ENCODE measurements at regions not wholly inside any gene's neighbourhood (a gene's known extent, or its start where the extent isn't known, plus 50 kb on each side); places are given as distances from the start of the nearest gene placed in this dataset.

DNA sequence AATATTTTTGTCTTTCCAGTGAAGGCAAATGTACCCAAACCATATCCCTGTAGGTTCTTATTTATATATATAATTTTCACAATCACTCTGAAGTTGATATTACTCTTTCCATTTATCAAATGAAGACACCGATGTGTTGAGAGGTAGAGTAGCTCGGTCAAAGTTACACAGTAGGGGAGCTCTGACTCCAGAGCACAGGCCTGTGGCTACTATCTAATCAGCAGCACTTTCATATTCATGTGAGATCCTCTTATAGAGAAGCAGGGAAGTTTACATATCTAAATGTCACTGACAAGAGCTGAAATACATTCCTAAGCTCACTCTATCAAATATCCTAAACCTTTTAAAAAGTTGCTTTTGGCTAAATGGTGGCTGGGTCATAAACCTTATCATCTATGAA lies 241.1 kb upstream of the B3GALT2 start:
- TF ChIP-seq, protein P1, sequence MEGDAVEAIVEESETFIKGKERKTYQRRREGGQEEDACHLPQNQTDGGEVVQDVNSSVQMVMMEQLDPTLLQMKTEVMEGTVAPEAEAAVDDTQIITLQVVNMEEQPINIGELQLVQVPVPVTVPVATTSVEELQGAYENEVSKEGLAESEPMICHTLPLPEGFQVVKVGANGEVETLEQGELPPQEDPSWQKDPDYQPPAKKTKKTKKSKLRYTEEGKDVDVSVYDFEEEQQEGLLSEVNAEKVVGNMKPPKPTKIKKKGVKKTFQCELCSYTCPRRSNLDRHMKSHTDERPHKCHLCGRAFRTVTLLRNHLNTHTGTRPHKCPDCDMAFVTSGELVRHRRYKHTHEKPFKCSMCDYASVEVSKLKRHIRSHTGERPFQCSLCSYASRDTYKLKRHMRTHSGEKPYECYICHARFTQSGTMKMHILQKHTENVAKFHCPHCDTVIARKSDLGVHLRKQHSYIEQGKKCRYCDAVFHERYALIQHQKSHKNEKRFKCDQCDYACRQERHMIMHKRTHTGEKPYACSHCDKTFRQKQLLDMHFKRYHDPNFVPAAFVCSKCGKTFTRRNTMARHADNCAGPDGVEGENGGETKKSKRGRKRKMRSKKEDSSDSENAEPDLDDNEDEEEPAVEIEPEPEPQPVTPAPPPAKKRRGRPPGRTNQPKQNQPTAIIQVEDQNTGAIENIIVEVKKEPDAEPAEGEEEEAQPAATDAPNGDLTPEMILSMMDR (IDR thresholded peaks at IDR 0.05; ENCODE audit: poor library complexity, severe bottlenecking): no peak
- no peaks in the 10 kb centered on the region for H3K27me3 ChIP-seq (ENCODE audit: insufficient read depth, poor library complexity, severe bottlenecking)
- H3K4me3 ChIP-seq (ENCODE audit: severe bottlenecking): no peak overlapping the region
- DNase-seq (ENCODE audit: low spot score): no peak
- no peak overlapping the region for H3K27ac ChIP-seq (ENCODE audit: poor library complexity, severe bottlenecking)
- H3K4me1 ChIP-seq (ENCODE audit: insufficient read depth, poor library complexity, severe bottlenecking): no peaks in the 10 kb centered on the region
- ATAC-seq (ENCODE audit: low read depth): no peak
- H3K36me3 ChIP-seq (ENCODE audit: low read depth): no peaks in the 10 kb centered on the region
- H3K9me3 ChIP-seq (ENCODE audit: severe bottlenecking): no peaks in the 10 kb centered on the region

DNA sequence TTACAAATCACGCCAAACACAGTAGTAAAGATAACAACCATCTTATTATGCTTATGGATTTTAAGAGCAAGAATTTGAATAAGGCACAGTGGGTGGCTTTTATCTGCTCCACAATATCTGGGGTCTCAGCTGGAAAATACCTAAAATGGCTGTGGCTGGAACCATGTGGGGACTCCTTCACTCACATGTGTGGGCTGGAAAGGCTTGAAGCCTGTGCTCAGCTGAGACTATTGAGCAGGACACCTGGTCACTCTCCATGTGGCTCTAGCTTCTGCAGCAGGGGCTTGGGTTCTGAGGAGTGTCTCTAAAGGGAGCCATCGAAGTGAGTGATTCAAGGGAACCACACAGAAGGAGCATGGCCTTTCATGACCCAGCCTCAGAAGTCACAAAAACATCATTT lies 239.6 kb upstream of the B3GALT2 start:
- no peaks in the 10 kb centered on the region for H3K27me3 ChIP-seq (ENCODE audit: insufficient read depth, poor library complexity, severe bottlenecking)
- no peak for ATAC-seq (ENCODE audit: low read depth)
- TF ChIP-seq, protein P1 (IDR thresholded peaks at IDR 0.05; ENCODE audit: poor library complexity, severe bottlenecking): no peak

DNA sequence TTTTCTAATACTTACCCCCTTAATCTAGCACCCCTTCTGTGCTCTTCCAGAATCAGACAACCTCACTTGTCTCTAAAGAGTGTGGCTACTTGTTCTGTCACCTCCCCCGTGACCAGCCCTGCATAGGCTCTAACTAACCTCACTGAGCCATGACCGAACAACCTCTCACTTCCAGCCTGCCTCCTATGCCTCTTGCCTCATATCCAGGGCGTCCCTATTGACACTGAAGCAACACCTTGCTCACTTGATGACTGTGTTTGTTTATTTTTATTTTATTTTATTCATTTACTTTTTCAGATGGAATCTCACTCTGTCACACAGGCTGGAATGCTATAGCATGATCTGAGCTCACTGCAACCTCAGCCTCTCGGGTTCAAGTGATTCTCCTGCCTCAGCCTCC lies 235.1 kb upstream of the B3GALT2 start:
- H3K4me3 ChIP-seq (ENCODE audit: severe bottlenecking): no peak overlapping the region
- ATAC-seq (ENCODE audit: low read depth) (no peak), DNase-seq (ENCODE audit: low spot score) (no peak)
- no peaks in the 10 kb centered on the region for H3K9me3 ChIP-seq (ENCODE audit: severe bottlenecking)
- no peaks in the 10 kb centered on the region for H3K4me1 ChIP-seq (ENCODE audit: insufficient read depth, poor library complexity, severe bottlenecking)
- TF ChIP-seq, protein P1 (IDR thresholded peaks at IDR 0.05; ENCODE audit: poor library complexity, severe bottlenecking): no peak
- H3K27me3 ChIP-seq (ENCODE audit: insufficient read depth, poor library complexity, severe bottlenecking): no peaks in the 10 kb centered on the region
- H3K36me3 ChIP-seq (ENCODE audit: low read depth): no peaks in the 10 kb centered on the region
- no peak overlapping the region for H3K27ac ChIP-seq (ENCODE audit: poor library complexity, severe bottlenecking)

More for the DNA sequence above, 239.6 kb upstream of the B3GALT2 start:
- H3K4me3 ChIP-seq (ENCODE audit: severe bottlenecking): no peak overlapping the region
- DNase-seq (ENCODE audit: low spot score): no peak
- no peaks in the 10 kb centered on the region for H3K36me3 ChIP-seq (ENCODE audit: low read depth)
- no peak overlapping the region for H3K27ac ChIP-seq (ENCODE audit: poor library complexity, severe bottlenecking)
- H3K4me1 ChIP-seq (ENCODE audit: insufficient read depth, poor library complexity, severe bottlenecking): no peaks in the 10 kb centered on the region
- no peaks in the 10 kb centered on the region for H3K9me3 ChIP-seq (ENCODE audit: severe bottlenecking)

DNA sequence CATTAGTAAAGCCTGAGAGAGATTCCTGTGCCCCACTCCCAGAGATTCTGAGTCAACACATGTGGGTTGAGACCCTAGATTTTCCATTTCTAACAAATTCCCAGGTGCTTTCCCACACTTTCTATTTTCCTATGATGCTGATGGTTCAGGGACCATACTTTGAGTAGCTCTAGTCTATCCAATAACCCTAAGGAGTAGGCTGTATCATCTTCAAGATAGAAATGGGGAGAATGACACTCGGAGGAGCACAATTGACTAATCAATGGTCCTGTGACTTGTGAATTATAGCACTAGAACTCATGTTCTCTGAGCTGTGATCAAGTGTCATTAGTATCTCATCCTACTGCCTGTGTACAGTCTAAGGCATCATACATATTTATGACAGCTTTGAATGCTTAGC lies 232.9 kb upstream of the B3GALT2 start:
- no peak overlapping the region for H3K27ac ChIP-seq (ENCODE audit: poor library complexity, severe bottlenecking)

DNA sequence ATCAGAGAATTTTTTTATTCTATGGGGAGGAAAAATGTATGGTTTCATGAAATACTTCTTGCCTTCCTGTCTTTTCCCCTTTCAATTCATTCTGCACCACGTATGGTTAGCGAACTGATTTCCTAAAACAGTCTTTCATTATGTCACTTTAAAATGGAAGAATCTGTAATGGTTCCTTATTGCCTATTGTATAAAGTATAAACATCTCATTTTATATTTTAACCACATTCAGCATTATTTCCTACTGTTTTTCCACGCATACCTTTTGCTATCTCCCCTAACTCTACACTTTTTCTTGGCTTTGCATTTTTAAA lies 232.3 kb upstream of the B3GALT2 start:
- ATAC-seq (ENCODE audit: low read depth): no peak
- Histone ChIP-seq H3K4me1 (ENCODE audit: insufficient read depth, poor library complexity, severe bottlenecking) (no peaks in the 10 kb centered on the region), H3K4me3 (ENCODE audit: severe bottlenecking) (no peak overlapping the region)

More for the DNA sequence above, 232.9 kb upstream of the B3GALT2 start:
- no peaks in the 10 kb centered on the region for H3K36me3 ChIP-seq (ENCODE audit: low read depth)
- H3K4me1 ChIP-seq (ENCODE audit: insufficient read depth, poor library complexity, severe bottlenecking): no peaks in the 10 kb centered on the region
- TF ChIP-seq, protein P1 (IDR thresholded peaks at IDR 0.05; ENCODE audit: poor library complexity, severe bottlenecking): no peak
- DNase-seq (ENCODE audit: low spot score) (no peak), ATAC-seq (ENCODE audit: low read depth) (no peak)
- H3K4me3 ChIP-seq (ENCODE audit: severe bottlenecking): no peak overlapping the region
- no peaks in the 10 kb centered on the region for H3K27me3 ChIP-seq (ENCODE audit: insufficient read depth, poor library complexity, severe bottlenecking)
- H3K9me3 ChIP-seq (ENCODE audit: severe bottlenecking): no peaks in the 10 kb centered on the region

More for the DNA sequence above, 232.3 kb upstream of the B3GALT2 start:
- TF ChIP-seq, protein P1 (IDR thresholded peaks at IDR 0.05; ENCODE audit: poor library complexity, severe bottlenecking): no peak
- Histone ChIP-seq H3K9me3 (ENCODE audit: severe bottlenecking) (no peaks in the 10 kb centered on the region), H3K27ac (ENCODE audit: poor library complexity, severe bottlenecking) (no peak overlapping the region), H3K36me3 (ENCODE audit: low read depth) (no peaks in the 10 kb centered on the region), H3K27me3 (ENCODE audit: insufficient read depth, poor library complexity, severe bottlenecking) (no peaks in the 10 kb centered on the region)
- DNase-seq (ENCODE audit: low spot score): no peak

Measured in RWPE2 (cell line).